GM12891 (cell line): ENCODE measurements at regions not wholly inside any gene's neighbourhood (a gene's known extent, or its start where the extent isn't known, plus 50 kb on each side); places are given as distances from the start of the nearest gene placed in this dataset.
"Not testable (repeated sequence)": the region's sequence is repeated elsewhere in the genome, so short reads cannot be mapped to it uniquely, and the experiment has no call there.

ENCODE experiments used
- POLR2A ChIP-seq: IDR thresholded peaks from 2 replicates; pipeline ENCODE4 v1.6.1; 2011; ENCODE audit warnings: low read depth, low read length, control low read depth
- POLR2AphosphoS5 ChIP-seq: IDR thresholded peaks from 2 replicates; pipeline ENCODE4 v1.6.1; 2011; ENCODE audit warnings: low read depth, low read length, control low read depth

DNA sequence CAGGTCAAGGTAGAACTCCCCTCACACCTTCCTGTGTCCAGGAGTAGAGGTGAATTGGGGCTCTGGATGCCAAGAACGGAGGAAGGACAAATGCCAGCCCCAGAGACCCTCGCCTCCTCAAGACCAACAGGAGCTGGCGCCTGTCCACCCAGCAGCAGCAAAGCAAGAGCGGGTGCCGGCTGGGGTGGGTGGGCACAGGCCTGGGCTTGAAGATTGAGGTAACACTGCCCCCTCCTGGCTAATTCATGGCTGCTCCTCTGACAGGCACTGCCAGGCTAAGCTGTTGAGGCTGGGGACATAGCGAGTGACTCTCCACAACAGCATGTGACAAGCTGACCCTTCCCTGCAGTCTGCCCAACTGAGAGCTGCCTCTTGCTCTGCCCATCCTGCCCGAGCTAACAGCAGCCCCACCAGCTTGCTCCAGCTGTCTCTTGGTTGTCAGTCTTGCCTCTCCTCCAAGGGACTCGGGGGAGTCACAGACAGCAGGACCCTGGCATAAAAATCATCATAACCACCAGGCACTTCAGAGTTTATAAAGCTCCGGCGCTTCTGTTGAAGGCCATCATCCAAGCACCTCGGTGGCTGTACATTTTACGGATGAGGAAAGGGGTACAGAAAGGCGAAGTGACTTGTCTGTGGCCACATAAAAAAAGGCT, 202.3 kb downstream of the TBC1D2B start:
- not testable (repeated sequence) for TF ChIP-seq POLR2AphosphoS5, POLR2A
